Stimulated activated memory B cell treated with anti-CD40 and anti-IgM and Interleukin-4, amounts not matched to agents 10 μg/mL and 1 μg/mL and 100 μg/mL, for 72 hours (primary cell): ENCODE measurements at regions not wholly inside any gene's neighbourhood (a gene's known extent, or its start where the extent isn't known, plus 50 kb on each side); places are given as distances from the start of the nearest gene placed in this dataset.
A peak's percentile ranks its signal among the peaks of the same experiment; 100 is the strongest.
"Not testable (repeated sequence)": the region's sequence is repeated elsewhere in the genome, so short reads cannot be mapped to it uniquely, and the experiment has no call there.

Source experiments
- ATAC-seq: fragments of 150-1000 bp; cut with Tn5 transposase; 2 replicates; pipeline ENCODE4 v1.10.0; 2021
- H3K27ac Mint-ChIP-seq: one replicate; pipeline ENCODE4 v1.8.0; 2022; ENCODE audit warnings: mild to moderate bottlenecking, mixed read lengths
- H3K27me3 Mint-ChIP-seq: one replicate; pipeline ENCODE4 v1.8.0; 2022; ENCODE audit warnings: mixed read lengths
- H3K36me3 Mint-ChIP-seq: one replicate; pipeline ENCODE4 v1.8.0; 2022; ENCODE audit warnings: mixed read lengths
- H3K4me1 Mint-ChIP-seq: one replicate; pipeline ENCODE4 v1.8.0; 2022; ENCODE audit warnings: mixed read lengths
- H3K4me3 Mint-ChIP-seq: one replicate; pipeline ENCODE4 v1.8.0; 2022; ENCODE audit warnings: mild to moderate bottlenecking, moderate library complexity, mixed read lengths
- H3K9me3 Mint-ChIP-seq: one replicate; pipeline ENCODE4 v1.8.0; 2022; ENCODE audit warnings: mixed read lengths

DNA sequence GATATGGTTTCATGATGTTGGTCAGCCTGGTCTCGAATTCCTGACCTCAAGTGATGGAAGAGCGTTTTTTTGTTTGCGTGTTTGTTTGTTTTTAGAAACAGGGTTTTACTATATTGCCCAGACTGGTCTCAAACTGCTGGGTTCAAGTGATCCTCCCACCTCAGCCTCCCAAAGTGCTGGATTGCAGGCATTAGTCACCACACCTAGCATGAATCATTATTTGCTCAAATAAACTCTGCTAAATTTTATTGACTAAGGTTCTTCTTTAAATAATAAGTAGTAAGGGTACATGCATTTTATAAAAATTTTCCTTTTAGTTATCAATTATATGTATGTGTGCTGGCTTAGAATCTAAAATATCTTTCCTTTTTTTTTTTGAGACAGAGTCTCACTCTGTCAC, 52.9 kb downstream of the ZBTB9 start:
- Mint-ChIP-seq H3K36me3 (no peaks in the 10 kb centered on the region), H3K4me1 (peaks cover 13% of the 10 kb centered on the region), H3K9me3 (no peaks in the 10 kb centered on the region), H3K27me3 (peaks cover 10% of the 10 kb centered on the region), H3K4me3 (no peak overlapping the region), H3K27ac (no peak overlapping the region)
- no peak for ATAC-seq

DNA sequence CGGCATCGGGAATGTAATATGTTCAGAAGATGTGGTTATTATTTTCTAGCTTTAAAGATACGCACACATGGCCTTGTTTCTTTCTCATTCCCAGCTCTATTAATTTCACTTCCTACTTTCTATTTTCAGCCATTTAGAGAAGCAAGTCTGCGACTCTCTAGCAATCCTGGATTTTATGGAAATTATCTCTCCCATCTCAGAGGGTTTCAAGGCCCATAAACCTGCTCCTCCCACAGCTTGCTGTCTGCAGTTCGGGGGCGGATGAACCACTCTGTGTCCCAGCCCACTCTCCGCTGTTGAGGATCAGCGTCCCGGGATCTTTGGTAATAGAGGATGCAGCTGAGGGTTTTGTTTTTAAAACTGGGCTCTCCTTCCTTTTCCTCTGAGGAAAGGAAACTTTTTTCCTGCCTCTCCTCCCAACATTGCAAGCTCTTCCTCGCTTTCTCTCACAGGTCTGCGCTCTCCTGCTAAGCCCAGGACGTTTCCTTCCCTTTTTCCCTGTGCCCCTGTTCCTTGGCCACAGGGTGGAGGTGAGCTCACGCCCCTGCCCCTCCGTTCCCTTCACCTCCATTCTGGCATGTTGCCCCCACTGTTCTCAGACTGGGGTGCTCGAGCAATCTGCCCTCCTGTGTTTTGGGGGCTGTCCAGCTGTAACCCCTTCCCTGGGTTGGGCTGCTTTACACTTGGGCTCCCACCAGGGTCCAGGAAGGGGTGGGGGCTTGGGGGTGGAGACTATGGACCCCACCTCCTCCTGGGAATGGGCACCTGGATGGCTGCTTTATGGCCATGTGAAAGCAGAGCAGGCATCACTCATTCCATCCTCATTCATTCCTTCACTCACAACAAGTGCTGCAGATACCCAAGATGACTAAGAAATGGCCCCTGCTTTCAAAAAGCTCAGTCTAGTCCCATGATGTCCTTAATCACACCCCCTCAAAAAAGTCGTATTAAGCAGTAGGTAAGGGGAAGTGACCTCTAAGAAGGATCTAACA, 54.9 kb downstream of the ZBTB9 start:
- Mint-ChIP-seq H3K4me1 (peaks cover 13% of the 10 kb centered on the region), H3K36me3 (no peaks in the 10 kb centered on the region), H3K27ac (peak overlapping the region; percentile 19)

DNA sequence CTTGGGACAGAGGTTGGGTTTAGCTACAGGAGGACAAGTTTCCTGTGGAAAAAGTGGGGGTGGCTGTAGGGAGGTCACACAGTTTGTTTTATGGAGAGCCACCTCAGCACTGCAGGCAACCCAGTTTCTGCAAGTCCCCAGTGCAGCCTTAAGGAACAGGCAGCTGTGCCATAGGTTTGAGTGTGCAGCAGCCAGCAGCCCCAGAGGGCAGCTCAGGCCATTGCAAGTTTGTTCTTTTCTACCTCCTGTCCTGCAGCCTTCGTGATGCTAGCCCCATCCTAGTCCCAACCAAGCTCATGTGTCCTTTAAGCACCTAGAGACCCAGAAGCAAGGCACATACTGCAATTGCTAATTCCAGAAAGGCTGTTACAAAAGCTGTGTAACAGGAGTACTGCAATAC, 58.8 kb downstream of the ZBTB9 start:
- Mint-ChIP-seq H3K9me3 (no peaks in the 10 kb centered on the region), H3K27me3 (peaks cover 13% of the 10 kb centered on the region), H3K4me1 (peaks cover 13% of the 10 kb centered on the region), H3K27ac (no peak overlapping the region), H3K36me3 (no peaks in the 10 kb centered on the region), H3K4me3 (no peak overlapping the region)
- ATAC-seq: no peak

More for the DNA sequence above, 54.9 kb downstream of the ZBTB9 start:
- Mint-ChIP-seq H3K9me3 (no peaks in the 10 kb centered on the region), H3K27me3 (peaks cover 17% of the 10 kb centered on the region), H3K4me3 (peak overlapping the region; percentile 11)
- ATAC-seq: peak; percentile 31

DNA sequence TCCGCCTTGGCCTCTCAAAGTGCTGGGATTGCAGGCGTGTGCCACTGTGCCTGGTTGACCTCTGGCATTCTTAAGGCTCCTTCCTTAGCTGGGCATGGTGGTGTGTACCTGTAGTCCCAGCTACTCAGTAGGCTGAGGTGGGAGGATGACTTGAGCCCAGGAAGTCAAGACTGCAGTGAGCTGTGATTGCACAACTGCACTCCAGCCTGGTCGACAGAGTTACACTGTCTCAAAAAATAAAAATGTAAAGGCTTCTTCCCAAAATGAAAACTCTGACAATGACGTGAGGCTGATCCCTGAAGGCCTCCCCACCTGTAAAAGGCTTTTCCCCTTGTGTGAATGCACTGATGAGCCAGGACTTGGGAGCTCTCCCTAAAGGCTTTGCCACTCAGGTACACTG, 62.4 kb downstream of the ZBTB9 start:
- no peaks in the 10 kb centered on the region for H3K9me3 Mint-ChIP-seq
- H3K4me3 Mint-ChIP-seq: no peak overlapping the region
- no peaks in the 10 kb centered on the region for H3K4me1 Mint-ChIP-seq
- ATAC-seq: no peak
- peaks cover 13% of the 10 kb centered on the region for H3K27me3 Mint-ChIP-seq
- H3K27ac Mint-ChIP-seq: no peak overlapping the region
- no peaks in the 10 kb centered on the region for H3K36me3 Mint-ChIP-seq

DNA sequence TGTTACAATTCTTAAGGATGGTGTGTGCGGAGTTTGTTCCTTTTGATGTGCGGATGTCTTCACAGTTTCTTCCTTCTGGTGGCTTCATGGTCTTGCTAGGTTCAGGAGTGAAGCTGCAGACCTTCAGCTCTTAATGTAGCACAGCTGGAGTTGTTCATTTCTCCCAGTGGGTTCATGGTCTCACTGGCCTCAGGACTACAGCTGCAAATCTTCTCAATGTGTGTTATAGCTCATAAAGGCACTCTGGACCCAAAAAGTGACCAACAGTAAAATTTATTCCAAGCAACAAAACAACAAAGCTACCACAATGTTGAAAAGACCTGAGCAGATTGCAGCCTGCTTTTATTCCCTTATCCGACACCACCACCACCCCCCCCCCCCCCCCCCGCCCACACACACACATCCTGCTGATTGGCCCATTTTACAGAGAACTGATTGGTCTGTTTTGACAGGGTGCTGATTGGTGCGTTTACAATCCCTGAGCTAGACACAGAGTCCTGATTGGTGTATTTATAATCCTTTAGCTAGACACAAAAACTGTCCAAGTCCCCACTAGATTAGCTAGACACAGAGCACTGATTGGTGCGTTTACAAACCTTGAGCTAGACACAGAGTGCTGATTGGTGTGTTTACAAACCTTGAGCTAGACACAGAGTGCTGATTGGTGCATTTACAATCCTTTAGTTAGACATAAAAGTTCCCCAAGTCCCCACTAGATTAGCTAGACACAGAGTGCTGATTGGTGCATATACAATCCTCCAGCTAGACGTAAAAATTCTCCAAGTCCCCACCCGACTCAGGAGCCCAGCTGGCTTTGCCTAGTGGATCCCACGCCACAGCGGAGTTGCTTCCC, 59.2 kb downstream of the BAK1 start:
- not testable (repeated sequence) for H3K36me3 Mint-ChIP-seq, H3K27me3 Mint-ChIP-seq, H3K27ac Mint-ChIP-seq, H3K4me1 Mint-ChIP-seq, H3K4me3 Mint-ChIP-seq, H3K9me3 Mint-ChIP-seq, ATAC-seq

DNA sequence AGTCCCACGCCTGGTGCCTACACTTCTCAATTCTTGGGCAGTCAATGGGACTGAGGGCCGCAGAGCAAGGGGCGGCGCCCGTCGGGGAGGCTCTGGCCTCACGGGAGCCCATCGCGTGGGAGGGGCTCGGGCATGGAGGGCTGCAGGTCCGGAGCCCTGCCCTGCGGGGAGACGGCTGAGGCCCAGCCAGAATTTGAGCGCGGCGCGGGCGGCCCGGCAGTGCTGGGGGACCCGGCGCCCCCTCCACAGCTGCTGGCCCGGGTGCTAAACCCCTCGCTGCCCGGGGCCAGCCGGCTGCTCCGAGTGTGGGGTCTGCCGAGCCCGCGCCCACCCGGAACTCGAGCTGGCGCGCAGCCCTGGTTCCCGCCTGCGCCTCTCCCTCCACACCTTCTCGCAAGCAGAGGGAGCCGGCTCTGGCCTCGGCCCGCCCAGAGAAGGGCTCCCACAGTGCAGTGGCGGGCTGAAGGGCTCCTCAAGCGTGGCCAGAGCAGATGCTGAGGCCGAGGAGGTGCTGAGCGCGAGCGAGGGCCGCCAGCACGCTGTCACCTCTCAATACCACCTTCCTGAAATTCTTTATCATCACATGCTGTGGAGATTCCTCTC, 58.5 kb downstream of the BAK1 start:
- Mint-ChIP-seq H3K36me3 (no peaks in the 10 kb centered on the region), H3K27ac (no peak overlapping the region), H3K4me1 (no peaks in the 10 kb centered on the region), H3K27me3 (no peaks in the 10 kb centered on the region), H3K4me3 (no peak overlapping the region), H3K9me3 (no peaks in the 10 kb centered on the region)
- peak; percentile 36 for ATAC-seq
